ENCODE measurements at regions not wholly inside any gene's neighbourhood (a gene's known extent, or its start where the extent isn't known, plus 50 kb on each side); places are given as distances from the start of the nearest gene placed in this dataset.

DNA sequence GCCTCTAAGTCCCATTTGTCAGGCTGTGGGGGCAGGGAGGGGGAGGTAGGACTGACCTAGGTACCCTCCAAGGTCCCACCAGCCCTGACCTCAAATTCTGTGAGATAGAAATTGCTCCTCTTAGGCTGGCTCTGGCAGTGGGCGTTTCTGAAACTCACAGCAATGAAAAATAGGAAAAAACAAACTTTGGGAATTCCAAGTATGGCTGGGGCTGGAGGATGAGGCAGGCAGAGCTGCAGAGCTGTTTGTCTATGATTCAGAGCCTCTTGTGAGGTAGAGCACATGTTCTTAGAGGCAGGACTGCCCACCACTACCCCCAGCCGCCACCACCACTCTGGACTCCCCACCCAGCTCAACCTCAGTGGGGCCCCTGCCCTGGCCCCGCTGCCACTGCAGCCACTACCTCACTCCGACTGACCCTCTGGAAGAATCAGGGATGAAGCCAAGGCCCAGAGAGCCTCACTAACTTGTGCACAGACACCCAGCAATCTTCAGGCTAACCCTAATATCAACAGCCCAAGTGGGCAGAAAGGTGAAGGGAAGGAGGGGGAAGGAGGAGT, 98.2 kb downstream of the PJA1 start:
- Histone ChIP-seq H2AFZ (ENCODE audit: low read depth) (no peak overlapping the region), H3K4me1 (ENCODE audit: low read depth, poor library complexity, severe bottlenecking) (no peaks in the 10 kb centered on the region), H4K20me1 (ENCODE audit: insufficient read depth) (no peaks in the 10 kb centered on the region), H3K4me3 (IDR thresholded peaks at IDR 0.05; ENCODE audit: insufficient read depth, low read depth, low read length) (no peak overlapping the region), H3K27ac (no peak overlapping the region), H3K27me3 (ENCODE audit: insufficient read depth, low read depth) (no peaks in the 10 kb centered on the region), H3K9ac (no peak overlapping the region), H3K36me3 (ENCODE audit: insufficient read depth) (no peaks in the 10 kb centered on the region), H3K4me2 (no peak overlapping the region), H3K79me2 (ENCODE audit: insufficient read depth, low read depth) (no peaks in the 10 kb centered on the region)
- no peak for TF ChIP-seq CTCF (conservative IDR thresholded peaks at IDR 0.05; ENCODE audit: low read depth, low read length)

DNA sequence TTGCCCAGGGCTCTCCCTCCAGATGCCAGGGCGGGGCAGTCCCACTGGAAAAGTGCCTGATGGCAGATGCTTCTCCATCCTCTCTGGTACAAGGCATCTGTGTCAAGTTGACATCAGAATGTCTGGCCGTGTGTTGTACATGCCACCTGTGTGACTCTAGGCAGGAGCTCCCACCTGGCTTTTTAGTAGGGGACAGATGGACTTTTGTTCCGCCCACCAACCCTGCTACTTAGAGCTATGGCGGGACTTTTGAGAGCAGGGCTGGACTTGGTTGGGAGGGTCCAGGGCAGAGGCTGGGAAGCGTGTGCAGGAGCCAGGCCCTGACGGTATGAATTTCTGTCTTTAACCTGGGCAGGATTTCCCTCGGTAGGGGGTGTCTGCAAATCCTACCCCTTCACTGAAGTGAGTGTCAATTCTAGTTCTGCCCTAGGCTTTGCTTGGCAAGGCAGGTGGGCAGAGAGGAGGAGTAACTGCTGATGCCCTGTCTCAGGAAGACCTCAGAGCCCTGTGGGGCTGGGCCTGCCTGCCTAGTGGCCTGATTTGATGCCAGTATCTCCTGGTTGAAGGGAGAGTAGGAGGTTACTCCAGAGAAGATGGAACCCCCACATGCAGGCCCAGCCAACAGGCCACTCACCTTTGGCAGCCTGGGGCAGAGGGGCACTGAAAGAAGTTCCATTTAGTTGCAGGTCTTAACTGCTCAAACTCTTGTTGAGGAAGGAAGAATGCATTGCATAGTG, 99.1 kb downstream of the PJA1 start:
- Histone ChIP-seq H3K9ac (no peak overlapping the region), H3K4me2 (no peak overlapping the region), H3K79me2 (ENCODE audit: insufficient read depth, low read depth) (no peaks in the 10 kb centered on the region), H4K20me1 (ENCODE audit: insufficient read depth) (no peaks in the 10 kb centered on the region), H3K4me3 (IDR thresholded peaks at IDR 0.05; ENCODE audit: insufficient read depth, low read depth, low read length) (no peak overlapping the region), H3K27me3 (ENCODE audit: insufficient read depth, low read depth) (no peaks in the 10 kb centered on the region), H3K4me1 (ENCODE audit: low read depth, poor library complexity, severe bottlenecking) (no peaks in the 10 kb centered on the region), H3K27ac (no peak overlapping the region), H3K36me3 (ENCODE audit: insufficient read depth) (no peaks in the 10 kb centered on the region), H2AFZ (ENCODE audit: low read depth) (no peak overlapping the region)
- no peak for TF ChIP-seq CTCF (conservative IDR thresholded peaks at IDR 0.05; ENCODE audit: low read depth, low read length)

- Histone ChIP-seq H3K4me3 (IDR thresholded peaks at IDR 0.05; ENCODE audit: insufficient read depth, low read depth, low read length) (no peak overlapping the region), H3K27ac (no peak overlapping the region), H3K9ac (no peak overlapping the region), H4K20me1 (ENCODE audit: insufficient read depth) (no peaks in the 10 kb centered on the region), H3K4me2 (no peak overlapping the region), H2AFZ (ENCODE audit: low read depth) (no peak overlapping the region), H3K36me3 (ENCODE audit: insufficient read depth) (no peaks in the 10 kb centered on the region), H3K4me1 (ENCODE audit: low read depth, poor library complexity, severe bottlenecking) (no peaks in the 10 kb centered on the region), H3K27me3 (ENCODE audit: insufficient read depth, low read depth) (no peaks in the 10 kb centered on the region), H3K79me2 (ENCODE audit: insufficient read depth, low read depth) (no peaks in the 10 kb centered on the region)
- no peak for TF ChIP-seq CTCF (conservative IDR thresholded peaks at IDR 0.05; ENCODE audit: low read depth, low read length)
Observed at GRCh38 chrX:69065451-69065850, 99.8 kb downstream of the PJA1 start.

- no peaks in the 10 kb centered on the region for H3K27me3 ChIP-seq (ENCODE audit: insufficient read depth, low read depth)
- H3K79me2 ChIP-seq (ENCODE audit: insufficient read depth, low read depth) = no peaks in the 10 kb centered on the region
- H3K4me2 ChIP-seq = no peak overlapping the region
- H2AFZ ChIP-seq (ENCODE audit: low read depth) = no peak overlapping the region
- H3K4me1 ChIP-seq (ENCODE audit: low read depth, poor library complexity, severe bottlenecking) = no peaks in the 10 kb centered on the region
- TF ChIP-seq CTCF (conservative IDR thresholded peaks at IDR 0.05; ENCODE audit: low read depth, low read length) = no peak
- no peak overlapping the region for H3K9ac ChIP-seq
- H3K27ac ChIP-seq = no peak overlapping the region
- no peaks in the 10 kb centered on the region for H3K36me3 ChIP-seq (ENCODE audit: insufficient read depth)
- H4K20me1 ChIP-seq (ENCODE audit: insufficient read depth) = no peaks in the 10 kb centered on the region
- H3K4me3 ChIP-seq (IDR thresholded peaks at IDR 0.05; ENCODE audit: insufficient read depth, low read depth, low read length) = no peak overlapping the region
Observed at GRCh38 chrX:69063486-69063885, 101.8 kb downstream of the PJA1 start.

Data from KMS-11 (cell line).